ENCODE measurements at regions not wholly inside any gene's neighbourhood (a gene's known extent, or its start where the extent isn't known, plus 50 kb on each side); places are given as distances from the start of the nearest gene placed in this dataset.

GRCh38 chr5:25964009-25964372 lies 1074.4 kb downstream of the CDH9 start:
- no peak overlapping the region for H3K4me2 ChIP-seq (ENCODE audit: low read depth, low read length)
- TF ChIP-seq EZH2phosphoT487 (IDR thresholded peaks at IDR 0.05; ENCODE audit: low read length), result no peak
- no peak for TF ChIP-seq CTCF (IDR thresholded peaks at IDR 0.05; ENCODE audit: low read length)
- TF ChIP-seq EZH2 (optimal IDR thresholded peaks at IDR 0.05; ENCODE audit: low read depth, low read length), result no peak

GRCh38 chr5:25963251-25964008 lies 1075.0 kb downstream of the CDH9 start:
- no peaks in the 10 kb centered on the region for H3K27me3 ChIP-seq (replicated peaks; ENCODE audit: insufficient read depth, low read length)
- H3F3A ChIP-seq (ENCODE audit: insufficient read depth, low read length), result no peaks in the 10 kb centered on the region
- peak; percentile 24 for DNase-seq
- H3K4me2 ChIP-seq (ENCODE audit: low read depth, low read length), result no peak overlapping the region
- H3K36me3 ChIP-seq (replicated peaks; ENCODE audit: insufficient read depth, low read length), result no peaks in the 10 kb centered on the region
- no peak overlapping the region for H2AFZ ChIP-seq (ENCODE audit: low read length)
- no peak overlapping the region for H3K4me3 ChIP-seq (ENCODE audit: low read length)
- no peaks in the 10 kb centered on the region for H3K79me2 ChIP-seq (ENCODE audit: low read length)
- H3K9me2 ChIP-seq (replicated peaks; ENCODE audit: insufficient read depth, low read length), result no peaks in the 10 kb centered on the region
- no peaks in the 10 kb centered on the region for H3K9me3 ChIP-seq (replicated peaks; ENCODE audit: insufficient read depth, low read length)
- no peak for TF ChIP-seq CTCF (IDR thresholded peaks at IDR 0.05; ENCODE audit: low read length)
- no peak overlapping the region for H3K9ac ChIP-seq (ENCODE audit: low read length)
- no peaks in the 10 kb centered on the region for H3K4me1 ChIP-seq (ENCODE audit: low read length)
- H3K27ac ChIP-seq (ENCODE audit: low read length), result no peak overlapping the region
- no peaks in the 10 kb centered on the region for H4K20me1 ChIP-seq (ENCODE audit: insufficient read depth, low read length)

More at GRCh38 chr5:25964009-25964372, 1074.4 kb downstream of the CDH9 start:
- Histone ChIP-seq H3K79me2 (ENCODE audit: low read length) (no peaks in the 10 kb centered on the region), H3K4me1 (ENCODE audit: low read length) (no peaks in the 10 kb centered on the region), H3K36me3 (replicated peaks; ENCODE audit: insufficient read depth, low read length) (no peaks in the 10 kb centered on the region), H3K27ac (ENCODE audit: low read length) (no peak overlapping the region), H3K9ac (ENCODE audit: low read length) (no peak overlapping the region), H2AFZ (ENCODE audit: low read length) (no peak overlapping the region), H3K4me3 (ENCODE audit: low read length) (no peak overlapping the region), H3K9me2 (replicated peaks; ENCODE audit: insufficient read depth, low read length) (no peaks in the 10 kb centered on the region), H4K20me1 (ENCODE audit: insufficient read depth, low read length) (no peaks in the 10 kb centered on the region), H3K27me3 (replicated peaks; ENCODE audit: insufficient read depth, low read length) (no peaks in the 10 kb centered on the region), H3K9me3 (replicated peaks; ENCODE audit: insufficient read depth, low read length) (no peaks in the 10 kb centered on the region), H3F3A (ENCODE audit: insufficient read depth, low read length) (no peaks in the 10 kb centered on the region)
- no peak for DNase-seq

- Histone ChIP-seq H3K4me1 (ENCODE audit: low read length) (peaks cover 16% of the 10 kb centered on the region), H3K9me2 (replicated peaks; ENCODE audit: insufficient read depth, low read length) (no peaks in the 10 kb centered on the region), H2AFZ (ENCODE audit: low read length) (no peak overlapping the region), H3K9ac (ENCODE audit: low read length) (no peak overlapping the region), H3K27me3 (replicated peaks; ENCODE audit: insufficient read depth, low read length) (no peaks in the 10 kb centered on the region; the same call in 1 of the 2 replicates), H3F3A (ENCODE audit: insufficient read depth, low read length) (peaks cover 11% of the 10 kb centered on the region), H4K20me1 (ENCODE audit: insufficient read depth, low read length) (no peaks in the 10 kb centered on the region), H3K4me2 (ENCODE audit: low read depth, low read length) (peak overlapping the region; percentile 71; the same call in 1 of the 2 replicates), H3K36me3 (replicated peaks; ENCODE audit: insufficient read depth, low read length) (no peaks in the 10 kb centered on the region), H3K27ac (ENCODE audit: low read length) (peak overlapping the region; percentile 49; the same call in 1 of the 2 replicates), H3K79me2 (ENCODE audit: low read length) (no peaks in the 10 kb centered on the region), H3K4me3 (ENCODE audit: low read length) (no peak overlapping the region), H3K9me3 (replicated peaks; ENCODE audit: insufficient read depth, low read length) (no peaks in the 10 kb centered on the region)
- DNase-seq, result peak; percentile 92
- TF ChIP-seq EZH2 (optimal IDR thresholded peaks at IDR 0.05; ENCODE audit: low read depth, low read length), result no peak
- TF ChIP-seq CTCF (IDR thresholded peaks at IDR 0.05; ENCODE audit: low read length), result no peak
- TF ChIP-seq EZH2phosphoT487 (IDR thresholded peaks at IDR 0.05; ENCODE audit: low read length), result no peak
Observed at GRCh38 chr5:25955337-25955736, 1083.0 kb downstream of the CDH9 start.

All from MM.1S (cell line).